Ishikawa (cell line): ENCODE measurements at regions not wholly inside any gene's neighbourhood (a gene's known extent, or its start where the extent isn't known, plus 50 kb on each side); places are given as distances from the start of the nearest gene placed in this dataset.

Experiments used
- CEBPB ChIP-seq: IDR thresholded peaks from 2 replicates; pipeline ENCODE4 v1.6.1; 2012
- CREB1 ChIP-seq: IDR thresholded peaks from 2 replicates; pipeline ENCODE4 v1.6.1; 2012; ENCODE audit warnings: low read depth
- EGR1 ChIP-seq: IDR thresholded peaks from 2 replicates; pipeline ENCODE4 v1.6.1; 2012
- EP300 ChIP-seq: IDR thresholded peaks from 2 replicates; pipeline ENCODE4 v1.6.1; 2012; ENCODE audit warnings: borderline replicate concordance
- FOXM1 ChIP-seq: IDR thresholded peaks from 2 replicates; pipeline ENCODE4 v1.6.1; 2012; ENCODE audit warnings: low read depth, borderline replicate concordance
- MAX ChIP-seq: IDR thresholded peaks from 2 replicates; pipeline ENCODE4 v1.6.1; 2012
- NFIC ChIP-seq: IDR thresholded peaks from 2 replicates; pipeline ENCODE4 v1.6.1; 2012
- RAD21 ChIP-seq: IDR thresholded peaks from 2 replicates; pipeline ENCODE4 v1.6.1; 2012; ENCODE audit warnings: low read depth
- REST ChIP-seq: IDR thresholded peaks from 2 replicates; pipeline ENCODE4 v1.6.1; 2012; ENCODE audit warnings: low read depth, mild to moderate bottlenecking
- TAF1 ChIP-seq: IDR thresholded peaks from 2 replicates; pipeline ENCODE4 v1.6.1; 2012; ENCODE audit warnings: low read depth, mild to moderate bottlenecking
- TCF12 ChIP-seq: IDR thresholded peaks from 2 replicates; pipeline ENCODE4 v1.6.1; 2012; ENCODE audit warnings: low read depth
- TEAD4 ChIP-seq: IDR thresholded peaks from 2 replicates; pipeline ENCODE4 v1.6.1; 2012
- USF1 ChIP-seq: IDR thresholded peaks from 2 replicates; pipeline ENCODE4 v1.6.1; 2012
- YY1 ChIP-seq: IDR thresholded peaks from 2 replicates; pipeline ENCODE4 v1.6.1; 2012; ENCODE audit warnings: low read depth
- ZBTB7A ChIP-seq: IDR thresholded peaks from 2 replicates; pipeline ENCODE4 v1.6.1; 2012; ENCODE audit warnings: low read depth

GRCh38 chrX:130561930-130562329 is 160.1 kb downstream of the RBMX2 start:
- TF ChIP-seq ZBTB7A (no peak), FOXM1 (no peak), REST (no peak), MAX (no peak), CEBPB (no peak), EP300 (no peak), CREB1 (no peak), RAD21 (no peak), USF1 (no peak), TEAD4 (no peak), TCF12 (no peak), EGR1 (no peak), TAF1 (no peak), YY1 (no peak), NFIC (no peak)

GRCh38 chrX:130563476-130563875 is 161.7 kb downstream of the RBMX2 start:
- no peak for TF ChIP-seq EP300
- no peak for TF ChIP-seq MAX
- TF ChIP-seq CREB1: no peak
- TF ChIP-seq CEBPB: no peak
- TF ChIP-seq ZBTB7A: no peak
- TF ChIP-seq FOXM1: no peak
- no peak for TF ChIP-seq TEAD4
- TF ChIP-seq TCF12: no peak
- no peak for TF ChIP-seq EGR1
- TF ChIP-seq REST: no peak
- no peak for TF ChIP-seq YY1
- no peak for TF ChIP-seq TAF1
- TF ChIP-seq USF1: no peak
- TF ChIP-seq NFIC: no peak
- no peak for TF ChIP-seq RAD21

- TF ChIP-seq EP300 (no peak), EGR1 (no peak)
Observed at GRCh38 chrX:130566028-130566683, 164.4 kb downstream of the RBMX2 start.
